Stimulated activated CD4-positive, alpha-beta T cell treated with anti-CD3 and anti-CD28 coated beads, TNF-alpha, amount 100 ng/mL, for 1 hour (primary cell): ENCODE measurements at regions not wholly inside any gene's neighbourhood (a gene's known extent, or its start where the extent isn't known, plus 50 kb on each side); places are given as distances from the start of the nearest gene placed in this dataset.

Source experiments
- DNase-seq, 3 donors: peaks; one replicate each; pipeline ENCODE4 v3.0.0-alpha.2; 2020; ENCODE audit warnings: low read depth in 3 of 3, low spot score in 1 of 3

DNA sequence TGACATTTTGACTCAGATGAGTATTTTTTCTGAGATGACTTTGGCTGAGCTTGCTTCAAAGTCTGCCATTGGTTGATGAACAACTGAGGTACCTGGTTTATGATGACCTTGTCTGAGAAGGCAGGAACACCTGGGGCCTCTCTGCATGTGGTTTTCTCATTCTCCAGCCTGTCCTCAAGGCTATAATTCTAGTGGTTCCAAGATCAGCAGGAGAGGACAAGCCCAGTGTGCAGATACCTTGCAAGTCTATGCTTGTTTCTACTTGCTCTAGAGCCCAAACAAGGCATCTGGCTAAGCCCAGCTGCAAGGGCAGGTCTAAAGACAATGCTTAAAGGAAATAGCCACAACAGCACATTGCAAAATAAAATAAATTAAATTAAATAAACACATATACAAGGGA, 1100.0 kb downstream of the NLGN4Y start:
- DNase-seq: no peak

DNA sequence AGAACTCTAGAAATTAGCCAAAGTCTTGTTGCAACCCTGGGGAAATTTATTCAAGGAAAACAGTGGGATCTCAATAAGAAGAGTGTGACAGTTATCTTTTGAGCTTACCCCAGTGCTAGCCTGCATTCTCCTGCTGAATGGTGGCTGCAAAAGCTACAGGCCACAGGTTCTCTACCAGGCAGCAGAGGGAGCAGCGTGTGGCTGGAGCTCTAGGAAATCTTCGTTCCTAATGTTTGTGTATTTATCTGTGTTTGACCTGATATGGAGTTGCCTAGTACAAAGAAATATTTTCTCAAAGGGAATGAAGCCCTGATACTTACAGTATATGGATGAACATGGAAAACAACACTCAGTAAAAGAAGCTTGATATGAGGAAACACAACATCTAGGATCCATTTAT, 1100.6 kb downstream of the NLGN4Y start:
- DNase-seq: no peak

GRCh38 chrY:15648198-15648597, 1123.9 kb downstream of the NLGN4Y start:
- DNase-seq: no peak

GRCh38 chrY:15650056-15650455, 1125.7 kb downstream of the NLGN4Y start:
- DNase-seq: no peak

DNA sequence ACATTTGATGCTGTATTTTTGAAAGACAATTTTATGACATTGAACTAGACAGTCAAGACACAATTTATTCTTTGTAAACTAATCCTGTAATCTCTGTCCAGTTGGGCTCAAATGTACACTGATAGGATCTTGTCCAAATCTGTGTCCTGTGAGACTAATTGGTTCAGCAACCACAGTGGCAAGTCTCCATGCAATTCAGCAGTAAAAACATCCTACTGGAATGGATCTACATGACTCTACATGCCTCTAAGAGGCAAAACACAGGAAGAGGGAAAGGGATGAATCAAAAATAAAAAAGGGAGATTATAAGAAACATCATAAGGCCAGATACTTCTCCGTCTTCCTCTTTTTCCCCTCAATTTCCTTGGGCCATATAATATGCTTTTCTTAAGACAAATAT, 1164.2 kb downstream of the NLGN4Y start:
- DNase-seq: no peak

DNA sequence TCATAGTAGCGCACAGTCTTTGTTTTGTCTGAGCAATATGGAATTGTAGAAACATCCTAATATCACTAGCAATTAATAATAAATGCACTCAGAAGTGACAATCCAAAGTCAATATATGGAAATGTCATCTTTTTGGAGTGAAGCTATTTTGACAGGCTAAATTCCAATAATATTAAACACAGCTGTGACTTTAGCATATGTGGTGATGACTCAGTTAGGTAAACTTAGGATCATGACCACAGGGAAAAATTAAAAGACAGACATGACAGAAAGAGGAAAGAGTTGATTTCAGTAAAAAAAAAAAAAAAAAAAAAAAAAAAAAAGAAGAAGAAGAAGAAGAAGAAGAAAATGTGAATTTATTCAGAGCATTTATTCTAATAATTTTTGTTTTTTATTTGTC, 1165.7 kb downstream of the NLGN4Y start:
- DNase-seq: no peak

DNA sequence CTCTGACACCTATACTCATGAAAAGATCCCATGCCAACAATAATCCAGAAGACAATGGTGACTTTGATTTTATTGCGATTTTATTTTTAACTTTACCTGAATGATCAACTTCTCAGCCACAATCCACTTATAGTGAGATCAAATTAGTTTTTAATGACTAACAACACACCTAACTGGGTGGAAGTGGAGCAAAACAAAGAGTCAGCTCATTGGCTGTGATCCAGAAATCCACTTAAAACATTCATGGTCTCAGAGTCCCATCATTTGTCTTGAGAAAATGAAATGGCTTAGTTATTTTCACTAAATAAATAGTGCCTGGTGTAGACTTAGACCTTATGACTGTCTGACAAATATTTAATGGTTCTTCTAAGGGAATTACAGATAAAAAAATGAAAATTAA, 1177.8 kb downstream of the NLGN4Y start:
- DNase-seq: no peak

GRCh38 chrY:15704906-15705305, 1180.6 kb downstream of the NLGN4Y start:
- DNase-seq: no peak

DNA sequence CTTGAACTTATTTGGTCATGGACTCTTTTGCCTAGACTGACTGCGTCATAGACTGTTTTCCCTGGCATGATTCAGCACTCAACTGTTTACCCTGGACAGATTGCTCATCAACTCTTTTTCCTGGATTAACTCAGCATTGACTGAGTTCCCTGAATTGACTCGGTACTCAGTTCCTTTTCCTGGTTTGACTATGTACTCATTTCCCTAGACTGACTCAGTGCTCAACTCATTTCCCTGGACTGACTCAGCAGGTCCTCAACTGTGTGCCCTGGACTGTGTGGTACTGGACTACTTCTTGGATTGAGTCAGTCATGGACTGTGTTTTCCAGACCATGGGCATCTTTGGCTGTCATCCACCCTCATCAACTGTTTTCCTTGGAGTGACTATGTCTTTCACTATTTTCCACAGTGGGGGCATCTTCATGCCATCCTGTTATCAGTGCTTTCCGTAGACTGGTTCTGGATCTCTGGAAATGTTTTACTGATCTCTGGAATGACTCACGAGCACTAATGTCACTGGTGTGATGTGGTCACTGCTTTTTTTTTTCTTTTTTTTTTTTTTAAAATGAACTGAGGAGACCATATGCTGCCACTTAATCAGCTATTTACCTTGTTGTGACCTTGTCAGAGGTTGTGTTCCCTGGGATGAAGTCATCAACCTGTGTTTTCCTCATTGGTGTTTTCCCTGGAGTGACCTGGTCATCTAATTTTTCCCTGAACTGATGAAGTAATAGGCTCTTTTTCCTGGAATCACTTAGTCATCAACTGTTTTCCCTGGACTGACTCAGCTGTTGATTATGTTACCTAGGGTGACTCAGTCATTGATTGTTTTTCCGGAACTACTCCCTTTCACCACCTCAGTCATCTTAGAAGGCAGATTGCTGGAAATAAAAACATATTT, 1225.5 kb downstream of the NLGN4Y start:
- DNase-seq: no peak

DNA sequence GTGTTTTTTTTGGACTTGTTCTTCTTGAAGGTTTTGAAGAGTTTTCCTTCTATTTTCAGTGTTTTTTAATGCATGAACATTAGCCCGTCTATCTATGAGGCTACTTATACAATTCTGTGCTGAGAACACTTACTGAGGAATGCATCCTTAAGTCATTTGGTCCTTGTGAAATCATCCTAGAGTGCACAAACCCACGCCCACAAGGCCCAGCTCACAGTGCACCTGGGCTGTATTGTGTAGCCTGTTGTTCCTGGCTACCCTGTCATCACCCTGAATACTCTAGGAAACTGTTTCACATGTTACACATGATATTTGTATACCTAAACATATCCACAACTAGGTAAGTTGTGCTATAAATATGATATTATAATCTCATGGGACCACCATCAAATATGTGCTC, 1226.7 kb downstream of the NLGN4Y start:
- DNase-seq: no peak

DNA sequence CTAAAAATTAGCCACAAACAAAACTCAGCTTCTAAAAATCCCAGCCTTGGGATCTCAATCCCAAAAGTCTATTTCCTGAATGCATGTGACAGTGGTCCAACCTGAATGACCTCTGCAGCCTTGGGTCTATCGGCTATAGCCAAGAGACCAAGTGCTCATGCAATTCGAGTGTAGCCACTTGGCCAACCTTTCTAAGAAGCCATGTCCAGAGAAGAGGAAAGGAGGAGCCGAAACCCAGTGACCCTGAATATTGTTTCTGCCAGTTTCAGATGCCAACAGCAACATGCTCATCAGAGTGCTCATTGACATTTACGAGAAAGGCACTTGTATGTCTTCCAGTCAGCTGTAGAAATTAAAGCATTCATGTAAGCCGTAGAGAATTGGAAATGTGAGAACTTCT, 1231.9 kb downstream of the NLGN4Y start:
- DNase-seq: no peak

DNA sequence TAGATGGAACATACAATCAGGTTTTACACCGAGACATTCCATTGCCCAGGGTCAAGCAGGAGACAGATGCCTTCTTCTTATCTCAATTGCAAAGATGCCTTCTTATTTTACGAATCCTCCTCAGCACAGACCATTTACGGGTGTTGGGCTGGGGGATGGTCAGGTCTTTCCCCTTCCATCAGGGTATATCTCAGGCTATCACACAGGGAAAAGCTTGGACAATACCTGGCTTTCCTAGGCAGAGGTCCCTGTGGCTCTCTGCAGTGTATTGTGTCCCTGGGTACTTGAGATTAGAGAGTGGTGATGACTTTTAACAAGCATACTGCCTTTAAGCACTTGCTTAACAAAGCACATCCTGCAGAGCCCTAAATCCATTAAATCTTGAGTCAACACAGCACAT, 1249.2 kb downstream of the NLGN4Y start:
- no peak for DNase-seq

GRCh38 chrY:15775880-15776279, 1251.6 kb downstream of the NLGN4Y start:
- no peak for DNase-seq

GRCh38 chrY:15779891-15780290, 1255.6 kb downstream of the NLGN4Y start:
- no peak for DNase-seq

DNA sequence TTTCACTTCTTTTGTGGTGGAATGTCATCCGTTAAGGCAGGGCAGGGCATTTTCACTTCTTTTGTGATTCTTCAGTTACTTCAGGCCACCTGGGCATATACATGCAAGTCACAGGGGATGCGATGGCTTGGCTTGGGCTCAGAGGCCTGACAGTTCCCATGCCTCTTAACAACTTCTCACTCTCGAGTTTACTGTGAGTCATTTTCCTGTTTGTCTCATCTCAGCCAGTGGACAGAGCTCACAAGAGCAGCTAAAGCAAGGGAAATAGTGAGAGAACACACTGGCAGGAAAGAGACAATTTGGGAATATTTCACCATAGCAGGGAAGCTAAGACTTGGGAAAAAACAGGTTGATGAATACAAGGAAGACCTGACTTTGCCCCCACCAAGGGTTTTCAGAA, 1275.7 kb downstream of the NLGN4Y start:
- no peak for DNase-seq

GRCh38 chrY:15805985-15806384, 1281.7 kb downstream of the NLGN4Y start:
- no peak for DNase-seq

DNA sequence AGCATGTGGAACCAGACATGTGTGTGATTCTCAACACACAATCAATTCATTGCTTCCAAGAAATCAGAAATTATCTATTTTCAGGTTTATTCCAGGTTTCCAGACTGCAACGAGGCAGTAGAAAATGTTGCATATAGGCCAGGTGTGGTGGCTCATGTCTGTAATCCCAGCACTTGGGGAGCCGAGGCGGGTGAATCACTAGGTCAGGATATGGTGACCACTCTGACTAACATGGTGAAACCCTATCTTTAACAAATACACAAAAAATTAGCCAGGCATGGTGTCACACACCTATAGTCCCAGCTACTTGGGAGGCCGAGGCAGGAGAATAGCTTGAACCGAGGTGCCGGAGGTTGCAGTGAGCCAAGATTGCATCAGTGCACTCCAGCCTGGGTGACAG, 1289.9 kb downstream of the NLGN4Y start:
- DNase-seq: no peak
